K562 (cell line): ENCODE measurements at regions not wholly inside any gene's neighbourhood (a gene's known extent, or its start where the extent isn't known, plus 50 kb on each side); places are given as distances from the start of the nearest gene placed in this dataset.

Experiments
- ATAC-seq: fragments of 200-7000 bp; cut with Tn5 transposase; 3 replicates; pipeline ENCODE4 v1.9.1; 2020; ENCODE audit warnings: moderate library complexity
- BruUV-seq: library from RNA; stranded (reverse); fragments of 400-500 nt; replicated peaks from 2 replicates; lab custom pipeline; 2021; lab: Mats Ljungman, UMichigan
- CTCF ChIA-PET: fragments of 300-600 bp; formaldehyde crosslinking; extraction: SDS; loops from one replicate; lab custom pipeline; 2021; ENCODE audit warnings: low intra/inter-chr PET ratio; lab: Yijun Ruan, JAX
- POLR2A ChIA-PET: fragments of 300-600, 350-650 bp; sonication (Branson Sonifier 250); formaldehyde crosslinking; extraction: SDS; loops from one replicate; lab custom pipeline; 2021; ENCODE audit warnings: antibody characterized with exemption, inconsistent platforms; lab: Yijun Ruan, JAX
- DNase-seq, 4 experiments: peaks; one replicate each; pipeline versions ENCODE4 v3.0.0 to v3.0.0-alpha.2; 2011 to 2018; ENCODE audit warnings: low spot score in 3 of 4, mixed read lengths in 3 of 4; ENCODE audit errors: extremely low read depth in 1 of 4
- FAIRE-seq: peaks from 2 replicates; lab custom pipeline; 2011; peaks lifted over from hg19 to GRCh38; lab: Jason Lieb, UNC
- H2AFZ ChIP-seq: 2 replicates; pipeline ENCODE4 v1.6.0; 2011; ENCODE audit warnings: low read depth, low read length, control low read depth, inconsistent platforms
- H3K27ac ChIP-seq: fragments of 200-600 bp; 3 replicates; pipeline ENCODE4 v1.8.0; 2011; ENCODE audit warnings: low read depth, mild to moderate bottlenecking, control low read depth, inconsistent platforms, low read length, moderate library complexity, mixed read lengths; ENCODE audit errors: extremely low read depth
- H3K27me3 ChIP-seq, 2 experiments: fragments of 300-600 bp in 1 of 2; 2 replicates in 1 of 2; 3 replicates in 1 of 2; pipeline versions ENCODE4 v1.6.0 to v1.8.0; 2011; ENCODE audit warnings: inconsistent platforms in 2 of 2, low read length in 2 of 2, mild to moderate bottlenecking in 1 of 2, mixed read lengths in 1 of 2, moderate library complexity in 1 of 2; ENCODE audit not compliant: control insufficient read depth in 2 of 2, insufficient read depth in 2 of 2
- H3K36me3 ChIP-seq: fragments of 300-600 bp; 3 replicates; pipeline ENCODE4 v1.8.0; 2011; ENCODE audit warnings: mild to moderate bottlenecking, low read length, inconsistent platforms; ENCODE audit not compliant: control insufficient read depth, insufficient read depth
- H3K4me1 ChIP-seq, 2 experiments: fragments of 200-600 bp in 1 of 2; replicated peaks in 1 of 2; 2 replicates in 1 of 2; 3 replicates in 1 of 2; pipeline versions ENCODE4 v1.5.1 to v1.8.0; 2011; ENCODE audit warnings: inconsistent platforms in 2 of 2, low read length in 2 of 2, mild to moderate bottlenecking in 1 of 2, mixed read lengths in 1 of 2, moderate library complexity in 1 of 2; ENCODE audit not compliant: control insufficient read depth in 2 of 2, insufficient read depth in 2 of 2
- H3K4me2 ChIP-seq: 2 replicates; pipeline ENCODE4 v1.6.1; 2011; ENCODE audit warnings: low read length, control low read depth, inconsistent platforms, mixed read lengths; ENCODE audit not compliant: insufficient read depth
- H3K4me3 ChIP-seq: fragments of 200-600 bp; sonication (generic), shearing (Covaris generic); 2 replicates; pipeline ENCODE4 v1.5.1; 2016; ENCODE audit warnings: control low read depth, inconsistent platforms
- H3K79me2 ChIP-seq: fragments of 200-600 bp; 3 replicates; pipeline ENCODE4 v1.8.0; 2011; ENCODE audit warnings: low read length, inconsistent platforms; ENCODE audit not compliant: control insufficient read depth, insufficient read depth
- H3K9ac ChIP-seq, 2 experiments: 2 replicates each; pipeline versions ENCODE4 v1.6.0 to v1.6.1; 2011; ENCODE audit warnings: low read depth in 2 of 2, low read length in 2 of 2, control low read depth in 1 of 2, inconsistent platforms in 1 of 2, mild to moderate bottlenecking in 1 of 2, mixed read lengths in 1 of 2; ENCODE audit not compliant: insufficient read depth in 1 of 2
- H3K9me1 ChIP-seq: one replicate; pipeline ENCODE4 v1.6.0; 2011; ENCODE audit warnings: inconsistent platforms, mild to moderate bottlenecking, low read length, moderate library complexity; ENCODE audit not compliant: control insufficient read depth, insufficient read depth
- H3K9me3 ChIP-seq: replicated peaks from 2 replicates; pipeline ENCODE4 v1.5.1; 2011; ENCODE audit warnings: low read depth, low read length, inconsistent platforms; ENCODE audit not compliant: control insufficient read depth, insufficient read depth
- H4K20me1 ChIP-seq: replicated peaks from 2 replicates; pipeline ENCODE4 v1.6.1; 2011; ENCODE audit warnings: low read length, inconsistent platforms, mixed read lengths; ENCODE audit not compliant: control insufficient read depth, insufficient read depth
- BRF1 ChIP-seq: IDR thresholded peaks from 3 replicates; pipeline ENCODE4 v1.6.1; 2011; ENCODE audit warnings: borderline replicate concordance, mild to moderate bottlenecking; ENCODE audit not compliant: insufficient read length; ENCODE audit errors: extremely low read depth
- CHD1 ChIP-seq: fragments of 200-600 bp; sonication (generic); IDR thresholded peaks from one replicate; pipeline ENCODE4 v1.6.1; 2012; ENCODE audit warnings: mild to moderate bottlenecking, moderate library complexity, low read length, inconsistent platforms
- GTF2B ChIP-seq: IDR thresholded peaks from 2 replicates; pipeline ENCODE4 v1.6.1; 2011; ENCODE audit not compliant: insufficient read length; ENCODE audit errors: extremely low read depth
- HEY1 ChIP-seq: fragments of 250-450 bp; sonication (Bioruptor Pico); IDR thresholded peaks from 2 replicates; pipeline ENCODE4 v1.5.0; 2020; ENCODE audit warnings: mild to moderate bottlenecking, moderate library complexity, borderline replicate concordance
- LARP7 ChIP-seq: fragments of 450-650 bp; IDR thresholded peaks from 2 replicates; pipeline ENCODE4 v1.6.1; 2016
- RCOR1 ChIP-seq, 2 experiments: IDR thresholded peaks; 2 replicates each; pipeline ENCODE4 v1.6.1; 2012; ENCODE audit warnings: low read depth in 2 of 2, low read length in 2 of 2, borderline replicate concordance in 1 of 2, improper control_type of control experiment in 1 of 2
- RFX5 ChIP-seq: IDR thresholded peaks from 2 replicates; pipeline ENCODE4 v1.6.1; 2011; ENCODE audit warnings: low read depth, mild to moderate bottlenecking, improper control_type of control experiment, low read length
- SETDB1 ChIP-seq: IDR thresholded peaks from one replicate; pipeline ENCODE4 v1.6.1; 2012; ENCODE audit warnings: low read length, control low read depth, inconsistent platforms
- TBP ChIP-seq: optimal IDR thresholded peaks from 2 replicates; pipeline ENCODE3; 2011; ENCODE audit warnings: low read depth, low read length, improper control_type of control experiment
- ZNF408 ChIP-seq: fragments of 250-450 bp; sonication (Bioruptor Pico); IDR thresholded peaks from 2 replicates; pipeline ENCODE4 v1.4.0; 2020; ENCODE audit warnings: low read depth, mild to moderate bottlenecking, moderate library complexity
- ZNF57 ChIP-seq: fragments of 450-650 bp; formaldehyde crosslinking; IDR thresholded peaks from 2 replicates; pipeline ENCODE4 v1.4.0; 2020; ENCODE audit warnings: mild to moderate bottlenecking, moderate library complexity
- WGBS: fragments of 100-300 bp; shearing (Covaris generic); methylation state at CpG from one replicate; pipeline ENCODE4 v1.1.6; 2016; ENCODE audit warnings: low coverage, mixed read lengths; ENCODE audit not compliant: insufficient coverage; ENCODE audit errors: missing lambda C conversion rate; 5-methylcytosine and 5-hydroxymethylcytosine counted together
- in situ Hi-C: fragments of 300-500 bp; cut with MboI; formaldehyde crosslinking; loops from 4 replicates; pipeline ENCODE4 v1.15.0; 2018; ENCODE audit warnings: inconsistent platforms, mixed read lengths
- intact Hi-C: fragments of 100-400 bp; cut with micrococcal nuclease; formaldehyde crosslinking; loops from 2 replicates; pipeline ENCODE4 v1.14.2; 2022
- TF ChIP-seq, protein P1 (sequence below): fragments of 450-650 bp; IDR thresholded peaks from 2 replicates; pipeline ENCODE4 v1.6.1; 2016; ENCODE audit warnings: low read depth
- TF ChIP-seq, protein P2 (sequence below): fragments of 450-650 bp; formaldehyde crosslinking; IDR thresholded peaks from 2 replicates; pipeline ENCODE4 v1.4.0; 2022; ENCODE audit warnings: mild to moderate bottlenecking, moderate library complexity

DNA sequence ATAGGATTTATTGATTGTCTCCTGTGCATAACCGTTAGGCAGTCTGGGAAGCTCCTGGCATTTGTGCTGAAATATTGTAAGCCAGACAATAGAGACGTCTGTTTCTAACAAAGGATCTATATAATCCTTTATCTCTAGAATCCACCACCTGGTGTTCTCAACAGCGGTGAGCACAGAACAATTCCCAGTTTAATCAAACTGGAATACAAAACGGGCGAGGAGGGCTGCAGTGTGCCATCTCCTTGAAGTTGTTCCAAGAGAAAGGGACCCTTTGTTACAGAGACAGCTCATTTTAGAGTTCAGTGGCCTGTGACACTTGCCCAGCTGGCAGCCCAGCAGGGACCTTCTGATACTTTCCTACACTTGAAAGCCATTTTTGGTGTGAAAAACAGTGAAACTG, 162.8 kb upstream of the IVNS1ABP start (continued):
- TF ChIP-seq, protein P1, sequence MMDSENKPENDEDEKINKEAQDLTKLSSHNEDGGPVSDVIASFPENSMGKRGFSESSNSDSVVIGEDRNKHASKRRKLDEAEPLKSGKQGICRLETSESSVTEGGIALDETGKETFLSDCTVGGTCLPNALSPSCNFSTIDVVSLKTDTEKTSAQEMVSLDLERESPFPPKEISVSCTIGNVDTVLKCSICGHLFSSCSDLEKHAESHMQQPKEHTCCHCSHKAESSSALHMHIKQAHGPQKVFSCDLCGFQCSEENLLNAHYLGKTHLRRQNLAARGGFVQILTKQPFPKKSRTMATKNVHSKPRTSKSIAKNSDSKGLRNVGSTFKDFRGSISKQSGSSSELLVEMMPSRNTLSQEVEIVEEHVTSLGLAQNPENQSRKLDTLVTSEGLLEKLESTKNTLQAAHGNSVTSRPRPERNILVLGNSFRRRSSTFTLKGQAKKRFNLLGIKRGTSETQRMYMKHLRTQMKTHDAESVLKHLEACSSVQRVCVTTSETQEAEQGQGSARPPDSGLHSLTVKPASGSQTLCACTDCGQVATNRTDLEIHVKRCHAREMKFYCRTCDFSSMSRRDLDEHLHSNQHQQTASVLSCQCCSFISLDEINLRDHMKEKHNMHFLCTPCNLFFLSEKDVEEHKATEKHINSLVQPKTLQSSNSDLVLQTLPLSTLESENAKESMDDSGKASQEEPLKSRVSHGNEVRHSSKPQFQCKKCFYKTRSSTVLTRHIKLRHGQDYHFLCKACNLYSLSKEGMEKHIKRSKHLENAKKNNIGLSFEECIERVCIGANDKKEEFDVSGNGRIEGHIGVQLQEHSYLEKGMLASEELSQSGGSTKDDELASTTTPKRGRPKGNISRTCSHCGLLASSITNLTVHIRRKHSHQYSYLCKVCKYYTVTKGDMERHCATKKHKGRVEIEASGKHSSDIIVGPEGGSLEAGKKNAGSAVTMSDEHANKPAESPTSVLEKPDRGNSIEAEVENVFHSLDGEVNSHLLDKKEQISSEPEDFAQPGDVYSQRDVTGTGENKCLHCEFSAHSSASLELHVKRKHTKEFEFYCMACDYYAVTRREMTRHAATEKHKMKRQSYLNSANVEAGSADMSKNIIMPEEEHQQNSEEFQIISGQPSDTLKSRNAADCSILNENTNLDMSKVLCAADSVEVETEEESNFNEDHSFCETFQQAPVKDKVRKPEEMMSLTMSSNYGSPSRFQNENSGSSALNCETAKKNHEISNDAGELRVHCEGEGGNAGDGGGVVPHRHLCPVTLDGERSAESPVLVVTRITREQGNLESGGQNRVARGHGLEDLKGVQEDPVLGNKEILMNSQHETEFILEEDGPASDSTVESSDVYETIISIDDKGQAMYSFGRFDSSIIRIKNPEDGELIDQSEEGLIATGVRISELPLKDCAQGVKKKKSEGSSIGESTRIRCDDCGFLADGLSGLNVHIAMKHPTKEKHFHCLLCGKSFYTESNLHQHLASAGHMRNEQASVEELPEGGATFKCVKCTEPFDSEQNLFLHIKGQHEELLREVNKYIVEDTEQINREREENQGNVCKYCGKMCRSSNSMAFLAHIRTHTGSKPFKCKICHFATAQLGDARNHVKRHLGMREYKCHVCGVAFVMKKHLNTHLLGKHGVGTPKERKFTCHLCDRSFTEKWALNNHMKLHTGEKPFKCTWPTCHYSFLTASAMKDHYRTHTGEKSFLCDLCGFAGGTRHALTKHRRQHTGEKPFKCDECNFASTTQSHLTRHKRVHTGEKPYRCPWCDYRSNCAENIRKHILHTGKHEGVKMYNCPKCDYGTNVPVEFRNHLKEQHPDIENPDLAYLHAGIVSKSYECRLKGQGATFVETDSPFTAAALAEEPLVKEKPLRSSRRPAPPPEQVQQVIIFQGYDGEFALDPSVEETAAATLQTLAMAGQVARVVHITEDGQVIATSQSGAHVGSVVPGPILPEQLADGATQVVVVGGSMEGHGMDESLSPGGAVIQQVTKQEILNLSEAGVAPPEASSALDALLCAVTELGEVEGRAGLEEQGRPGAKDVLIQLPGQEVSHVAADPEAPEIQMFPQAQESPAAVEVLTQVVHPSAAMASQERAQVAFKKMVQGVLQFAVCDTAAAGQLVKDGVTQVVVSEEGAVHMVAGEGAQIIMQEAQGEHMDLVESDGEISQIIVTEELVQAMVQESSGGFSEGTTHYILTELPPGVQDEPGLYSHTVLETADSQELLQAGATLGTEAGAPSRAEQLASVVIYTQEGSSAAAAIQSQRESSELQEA: no peak

DNA sequence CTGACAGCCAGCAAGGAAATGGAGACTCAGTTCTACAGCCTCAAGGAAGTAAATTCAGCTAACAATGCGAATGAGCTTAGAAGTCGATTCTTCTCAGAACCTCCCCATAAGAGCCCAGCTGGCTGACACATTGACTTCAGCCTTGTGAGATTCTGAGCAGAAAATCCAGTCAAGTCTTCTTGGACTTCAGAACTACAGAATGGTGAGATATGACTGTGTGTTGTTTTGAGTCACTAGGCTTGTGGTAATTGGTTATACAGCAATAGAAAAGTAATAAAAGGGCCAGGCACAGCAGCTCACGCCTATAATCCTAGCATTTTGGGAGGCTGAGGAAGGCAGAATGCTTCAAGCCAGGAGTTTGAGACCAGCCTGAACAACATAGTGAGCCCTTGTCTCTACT, 161.8 kb upstream of the IVNS1ABP start:
- H3K27ac ChIP-seq: no peak overlapping the region
- intact Hi-C loops: no loop called here
- no peak overlapping the region for H3K4me2 ChIP-seq
- CTCF ChIA-PET: no interaction called here
- H3K27me3 ChIP-seq: no peaks in the 10 kb centered on the region
- 7% methylated on average over 3 of the region's 3 CpGs for WGBS
- H3K9me1 ChIP-seq: no peaks in the 10 kb centered on the region
- in situ Hi-C loops: no loop called here
- ATAC-seq: no peak
- POLR2A ChIA-PET: interaction anchor here (0.8 kb wide), 1 partner anchor 983 kb away, joined by 4 read pairs; no protein-coding TSS in a partner anchor
- no TSS peak for BruUV-seq
- no peak overlapping the region for H3K9ac ChIP-seq
- no peaks in the 10 kb centered on the region for H3K9me3 ChIP-seq
- H2AFZ ChIP-seq: no peak overlapping the region; the same call in 1 of the 2 replicates
- no peaks in the 10 kb centered on the region for H4K20me1 ChIP-seq
- H3K79me2 ChIP-seq: no peaks in the 10 kb centered on the region
- no peaks in the 10 kb centered on the region for H3K36me3 ChIP-seq
- no peak overlapping the region for H3K4me3 ChIP-seq
- H3K4me1 ChIP-seq: no peaks in the 10 kb centered on the region
- no peak for FAIRE-seq
- DNase-seq: no peak
- TF ChIP-seq TBP (no peak), RCOR1 (IDR thresholded peaks at IDR 0.05; ENCODE audit: borderline replicate concordance in 1 of 2, low read depth in 2 of 2, low read length in 2 of 2) (no peak), LARP7 (no peak), HEY1 (CRISPR knock-in tag) (no peak), BRF1 (no peak), RFX5 (no peak), SETDB1 (no peak), CHD1 (no peak), ZNF57 (CRISPR knock-in tag) (no peak), ZNF408 (CRISPR knock-in tag) (no peak), GTF2B (no peak)
- TF ChIP-seq, protein P2, sequence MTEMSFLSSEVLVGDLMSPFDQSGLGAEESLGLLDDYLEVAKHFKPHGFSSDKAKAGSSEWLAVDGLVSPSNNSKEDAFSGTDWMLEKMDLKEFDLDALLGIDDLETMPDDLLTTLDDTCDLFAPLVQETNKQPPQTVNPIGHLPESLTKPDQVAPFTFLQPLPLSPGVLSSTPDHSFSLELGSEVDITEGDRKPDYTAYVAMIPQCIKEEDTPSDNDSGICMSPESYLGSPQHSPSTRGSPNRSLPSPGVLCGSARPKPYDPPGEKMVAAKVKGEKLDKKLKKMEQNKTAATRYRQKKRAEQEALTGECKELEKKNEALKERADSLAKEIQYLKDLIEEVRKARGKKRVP (CRISPR knock-in tag): no peak
